ENCODE measurements at regions not wholly inside any gene's neighbourhood (a gene's known extent, or its start where the extent isn't known, plus 50 kb on each side); places are given as distances from the start of the nearest gene placed in this dataset.

- no peak for TF ChIP-seq MYC (IDR thresholded peaks at IDR 0.05; ENCODE audit: low read depth, low read length)
- no peak for TF ChIP-seq MAX (IDR thresholded peaks at IDR 0.05; ENCODE audit: low read depth, low read length)
- no peak for TF ChIP-seq POLR2A (IDR thresholded peaks at IDR 0.05; ENCODE audit: extremely low read depth, insufficient read length)
- TF ChIP-seq CTCF (IDR thresholded peaks at IDR 0.05; ENCODE audit: low read depth, low read length), result no peak
- DNase-seq (ENCODE audit: low read depth), result no peak
Measured at GRCh38 chr4:108365551-108365950, 196.8 kb upstream of the LEF1 start.

GRCh38 chr4:108361886-108362285 is 193.2 kb upstream of the LEF1 start:
- no peak for DNase-seq (ENCODE audit: low read depth)
- no peak overlapping the region for H3K4me3 ChIP-seq (ENCODE audit: low read depth, low read length)
- no peak for TF ChIP-seq MYC (IDR thresholded peaks at IDR 0.05; ENCODE audit: low read depth, low read length)
- no peak for TF ChIP-seq CTCF (IDR thresholded peaks at IDR 0.05; ENCODE audit: low read depth, low read length)
- no peak for TF ChIP-seq MAX (IDR thresholded peaks at IDR 0.05; ENCODE audit: low read depth, low read length)
- TF ChIP-seq POLR2A (IDR thresholded peaks at IDR 0.05; ENCODE audit: extremely low read depth, insufficient read length), result no peak

More at GRCh38 chr4:108365551-108365950, 196.8 kb upstream of the LEF1 start:
- H3K4me3 ChIP-seq (ENCODE audit: low read depth, low read length), result no peak overlapping the region

GRCh38 chr4:108361446-108361820 is 192.7 kb upstream of the LEF1 start:
- TF ChIP-seq MAX (IDR thresholded peaks at IDR 0.05; ENCODE audit: low read depth, low read length) (no peak), CTCF (IDR thresholded peaks at IDR 0.05; ENCODE audit: low read depth, low read length) (no peak), MYC (IDR thresholded peaks at IDR 0.05; ENCODE audit: low read depth, low read length) (no peak), POLR2A (IDR thresholded peaks at IDR 0.05; ENCODE audit: extremely low read depth, insufficient read length) (no peak)
- H3K4me3 ChIP-seq (ENCODE audit: low read depth, low read length), result no peak overlapping the region
- no peak for DNase-seq (ENCODE audit: low read depth)

- no peak overlapping the region for H3K4me3 ChIP-seq (ENCODE audit: low read depth, low read length)
- TF ChIP-seq CTCF (IDR thresholded peaks at IDR 0.05; ENCODE audit: low read depth, low read length) (no peak), MAX (IDR thresholded peaks at IDR 0.05; ENCODE audit: low read depth, low read length) (no peak), MYC (IDR thresholded peaks at IDR 0.05; ENCODE audit: low read depth, low read length) (no peak), POLR2A (IDR thresholded peaks at IDR 0.05; ENCODE audit: extremely low read depth, insufficient read length) (no peak)
- no peak for DNase-seq (ENCODE audit: low read depth)
Measured at GRCh38 chr4:108360754-108361445, 192.2 kb upstream of the LEF1 start.

GRCh38 chr4:108359986-108360681 is 191.4 kb upstream of the LEF1 start:
- DNase-seq (ENCODE audit: low read depth), result no peak
- H3K4me3 ChIP-seq (ENCODE audit: low read depth, low read length), result no peak overlapping the region
- TF ChIP-seq MAX (IDR thresholded peaks at IDR 0.05; ENCODE audit: low read depth, low read length) (no peak), MYC (IDR thresholded peaks at IDR 0.05; ENCODE audit: low read depth, low read length) (no peak), POLR2A (IDR thresholded peaks at IDR 0.05; ENCODE audit: extremely low read depth, insufficient read length) (no peak), CTCF (IDR thresholded peaks at IDR 0.05; ENCODE audit: low read depth, low read length) (no peak)

Measured in NB4 (cell line).